ENCODE measurements at regions not wholly inside any gene's neighbourhood (a gene's known extent, or its start where the extent isn't known, plus 50 kb on each side); places are given as distances from the start of the nearest gene placed in this dataset.

- no peak for DNase-seq
These were observed 223.3 kb downstream of the SEC61B start for GRCh38 chr9:99445371-99445891.

DNA sequence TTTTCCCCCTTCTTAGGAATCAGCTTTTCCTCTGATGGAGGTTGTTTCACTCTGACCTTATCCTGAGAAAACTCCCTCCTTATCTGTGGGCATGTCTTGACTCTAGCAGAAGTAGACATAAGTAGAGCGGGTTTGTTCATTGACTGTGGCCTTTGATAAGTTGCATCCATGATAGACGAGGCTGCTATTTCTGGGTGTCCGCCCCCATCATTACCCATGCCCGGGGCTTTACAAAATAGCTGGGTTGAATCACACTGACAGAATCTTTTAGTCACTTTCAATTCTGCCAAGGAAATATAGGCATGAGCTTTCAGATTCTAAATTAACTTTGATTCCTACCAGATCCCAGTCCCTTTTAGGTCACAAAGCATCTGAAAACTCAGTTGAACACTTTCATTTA, 223.8 kb downstream of the SEC61B start:
- DNase-seq, result no peak

DNA sequence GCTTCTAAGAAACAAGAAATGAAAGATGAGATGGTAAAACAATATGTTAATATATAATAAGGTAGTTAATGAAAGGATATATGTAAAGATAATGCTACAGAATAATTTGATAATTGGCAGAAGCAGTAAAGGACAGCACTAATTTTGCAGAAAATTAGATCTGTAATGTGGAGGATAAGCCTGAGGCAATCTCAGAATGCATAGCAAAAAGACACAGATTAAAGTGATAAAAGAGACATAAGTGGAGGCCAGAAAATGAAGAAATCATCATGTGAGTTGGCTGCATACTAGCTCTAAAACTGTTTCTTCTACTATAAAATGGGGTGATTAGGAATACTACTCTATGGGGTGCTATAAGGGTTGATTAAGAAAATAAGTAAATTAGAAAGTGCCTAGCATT, 225.9 kb downstream of the SEC61B start:
- DNase-seq, result no peak

- no peak for DNase-seq
These were observed 227.6 kb downstream of the SEC61B start for GRCh38 chr9:99449726-99450125.

DNA sequence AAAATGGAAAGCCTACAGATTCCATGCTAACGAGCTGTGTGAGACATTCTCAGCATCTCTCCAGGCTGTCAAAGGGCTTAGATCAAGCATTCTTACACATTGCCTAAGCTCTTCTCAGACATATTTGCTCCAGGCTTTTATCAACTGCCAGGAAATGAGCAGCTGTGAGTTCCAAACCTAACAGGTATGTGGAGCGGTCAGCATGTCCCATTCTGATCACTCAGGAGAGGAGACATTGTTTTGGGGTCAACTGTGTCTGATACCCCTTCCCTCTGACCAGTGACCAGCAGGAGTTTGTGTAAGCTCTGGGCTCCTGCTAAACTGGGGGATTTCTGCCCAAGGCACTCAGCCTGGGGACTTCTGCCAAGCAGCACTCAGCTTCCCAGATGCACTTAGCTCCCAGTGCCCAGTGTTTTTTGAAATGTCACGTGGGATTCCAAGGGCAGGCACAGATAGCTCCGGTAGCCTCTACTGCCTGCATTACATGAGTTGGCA, 229.1 kb downstream of the SEC61B start:
- DNase-seq, result no peak

DNA sequence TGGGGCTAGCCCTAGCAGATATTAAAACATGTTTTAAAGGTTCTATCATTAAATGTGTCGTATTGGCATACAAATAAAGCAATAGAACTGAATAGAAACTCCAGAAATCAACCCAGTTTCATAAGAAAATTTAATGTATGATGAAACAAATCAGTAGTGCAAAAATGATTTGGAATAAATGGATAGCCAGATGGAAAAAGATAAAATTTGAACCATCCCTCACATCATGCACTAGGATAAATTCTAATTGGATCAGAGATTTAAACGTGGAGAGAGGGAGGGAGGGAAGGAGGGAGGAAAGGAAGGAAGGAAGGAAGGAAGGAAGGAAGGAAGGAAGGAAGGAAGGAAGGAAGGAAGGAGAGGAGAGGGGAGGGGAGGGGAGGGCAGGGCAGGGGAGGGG, 235.3 kb downstream of the SEC61B start:
- DNase-seq, result no peak

DNA sequence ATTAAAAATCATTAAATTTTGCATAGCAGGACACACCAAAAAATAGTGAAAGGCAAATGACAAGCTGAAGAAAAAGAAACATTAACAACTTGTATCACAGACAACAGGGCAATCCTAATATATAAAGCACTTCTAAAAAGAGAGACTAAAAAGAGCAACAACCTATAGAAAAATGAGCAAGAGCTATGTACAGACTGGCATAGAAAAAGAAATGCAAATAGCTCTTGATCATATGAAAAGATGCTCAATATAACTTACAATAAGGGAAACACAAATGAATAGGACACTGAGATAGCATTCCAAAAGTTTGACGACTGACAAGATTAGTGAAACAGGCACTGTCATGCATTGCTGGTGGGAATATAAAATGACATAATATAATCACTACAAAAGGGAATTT, 235.9 kb downstream of the SEC61B start:
- no peak for DNase-seq

DNA sequence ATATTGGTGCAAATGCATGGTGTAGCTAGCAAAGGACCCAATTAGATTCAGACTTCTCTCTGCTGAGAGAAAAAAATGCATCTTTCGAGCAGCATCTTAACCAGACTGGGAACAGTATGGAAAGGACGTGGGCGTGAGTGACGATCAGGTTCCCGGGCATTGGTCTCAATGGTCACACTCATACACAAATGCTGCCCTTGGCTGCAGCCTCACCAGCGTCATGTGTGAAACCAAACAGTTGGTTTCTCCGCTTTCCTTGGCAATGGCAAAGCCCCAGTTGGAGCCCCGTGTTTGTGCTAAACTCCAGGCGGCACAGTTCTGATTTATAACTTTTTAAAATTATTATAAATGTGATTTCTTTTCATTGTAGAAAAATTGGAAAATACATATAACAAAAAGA, 237.8 kb downstream of the SEC61B start:
- DNase-seq, result no peak

DNA sequence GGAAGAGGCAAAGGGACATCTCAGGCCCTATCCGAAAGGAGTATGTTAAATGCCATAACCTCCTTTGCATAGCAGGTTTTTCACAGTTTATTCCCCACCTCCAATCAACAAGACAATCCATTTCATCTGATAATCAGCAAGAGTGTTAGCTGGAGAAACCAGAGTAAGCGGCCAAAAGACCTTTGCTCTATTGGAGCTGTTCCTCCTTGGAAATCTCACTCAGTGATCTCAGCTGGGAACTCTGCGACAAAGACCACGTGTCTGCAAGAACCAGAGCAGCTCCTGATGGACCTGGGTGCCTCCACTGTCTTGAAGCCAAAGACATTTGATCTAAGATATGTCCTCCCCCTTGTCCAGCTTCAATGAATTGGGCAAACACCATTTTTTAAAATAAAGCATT, 241.0 kb downstream of the SEC61B start:
- DNase-seq, result no peak

DNA sequence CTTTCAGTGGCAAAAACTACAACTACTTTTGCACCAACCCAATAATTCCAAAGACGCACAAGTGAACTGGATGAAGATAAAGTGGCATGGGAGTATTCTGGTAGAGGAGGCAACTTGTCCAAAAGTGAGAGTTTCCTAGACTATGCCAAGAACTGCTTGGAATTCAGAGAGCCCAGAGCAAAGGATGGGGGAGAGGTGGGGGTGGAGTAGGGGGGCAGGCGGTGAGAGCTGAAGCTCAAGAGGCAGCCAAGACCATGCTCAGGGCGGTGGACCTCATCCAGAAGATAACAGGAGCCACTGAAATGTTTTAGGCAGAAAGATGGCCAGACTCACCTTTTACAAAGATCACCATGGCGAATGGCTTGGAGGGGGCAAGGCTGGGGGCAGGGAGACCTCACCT, 242.5 kb downstream of the SEC61B start:
- DNase-seq, result no peak

- DNase-seq, result no peak
These were observed 243.3 kb downstream of the SEC61B start for GRCh38 chr9:99465231-99465907.

- no peak for DNase-seq
These were observed 244.0 kb downstream of the SEC61B start for GRCh38 chr9:99466104-99466503.

- no peak for DNase-seq
These were observed 244.7 kb downstream of the SEC61B start for GRCh38 chr9:99466781-99467180.

DNA sequence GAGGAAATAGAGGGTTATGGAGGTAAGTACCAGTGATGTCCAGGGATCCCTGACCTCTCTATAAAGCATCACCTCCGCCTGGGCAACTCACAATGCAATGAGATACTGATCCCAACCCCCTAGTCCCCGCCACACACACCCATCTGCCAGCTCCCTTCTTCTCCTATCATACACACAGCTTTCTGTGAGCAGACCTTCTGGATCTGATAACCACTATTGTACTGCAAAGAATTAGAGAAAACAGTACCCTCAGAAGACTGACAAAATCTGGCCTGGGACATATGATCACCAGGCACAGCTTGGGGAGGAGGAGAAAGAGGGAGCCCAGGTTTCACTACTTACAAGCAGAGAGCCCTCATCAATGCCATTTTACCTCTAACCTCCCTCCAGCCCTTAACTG, 249.0 kb downstream of the SEC61B start:
- no peak for DNase-seq

GRCh38 chr9:99472240-99472915, 250.3 kb downstream of the SEC61B start:
- DNase-seq, result no peak

DNA sequence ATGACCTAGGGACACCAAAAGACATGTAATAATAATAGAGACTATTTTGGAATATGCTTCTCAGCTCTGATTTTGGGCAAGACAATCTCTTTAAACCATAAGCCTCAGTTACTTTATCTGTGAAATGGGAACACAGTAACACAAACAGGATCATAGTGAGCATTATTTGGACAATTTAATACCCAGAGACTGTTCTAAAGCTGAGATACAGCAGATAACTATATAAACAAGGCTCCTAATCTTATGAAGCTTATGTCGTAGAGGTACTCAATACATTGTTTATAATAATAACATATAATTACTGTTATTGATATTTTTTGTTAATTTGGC, 250.8 kb downstream of the SEC61B start:
- no peak for DNase-seq

- no peak for DNase-seq
These were observed 252.1 kb downstream of the SEC61B start for GRCh38 chr9:99474186-99474585.

DNA sequence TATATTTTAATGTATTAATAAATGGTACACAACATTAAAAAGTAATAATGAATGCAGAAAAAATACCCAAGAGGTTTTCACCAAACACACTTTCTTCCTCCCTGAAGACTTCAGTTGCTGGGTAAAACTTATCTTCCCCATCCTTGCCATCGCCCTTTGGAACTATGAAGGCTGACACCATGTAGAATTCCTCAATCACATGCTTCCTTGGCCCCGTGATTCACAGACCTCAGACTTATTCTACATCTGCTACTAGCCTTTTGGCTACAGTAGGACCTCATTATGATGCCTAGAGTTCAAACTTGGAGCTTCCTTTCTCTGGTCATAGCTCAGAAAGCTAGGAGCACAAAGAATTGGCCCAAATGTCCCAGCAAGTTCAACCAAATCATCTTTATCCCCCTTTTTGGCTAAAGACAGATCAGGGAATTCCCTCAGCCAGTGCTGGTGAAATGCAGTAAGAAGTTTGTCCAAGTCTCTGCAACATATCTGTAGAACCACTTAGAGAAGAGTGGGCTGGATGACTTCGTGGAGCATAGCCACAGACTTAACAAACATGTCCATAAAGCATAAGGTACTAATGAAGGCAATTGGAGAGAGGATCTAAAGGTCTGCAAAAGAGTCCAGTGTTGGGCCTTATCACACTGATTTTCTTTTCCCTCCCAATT, 253.5 kb downstream of the SEC61B start:
- no peak for DNase-seq

- no peak for DNase-seq
These were observed 256.5 kb downstream of the SEC61B start for GRCh38 chr9:99478469-99479027.

DNA sequence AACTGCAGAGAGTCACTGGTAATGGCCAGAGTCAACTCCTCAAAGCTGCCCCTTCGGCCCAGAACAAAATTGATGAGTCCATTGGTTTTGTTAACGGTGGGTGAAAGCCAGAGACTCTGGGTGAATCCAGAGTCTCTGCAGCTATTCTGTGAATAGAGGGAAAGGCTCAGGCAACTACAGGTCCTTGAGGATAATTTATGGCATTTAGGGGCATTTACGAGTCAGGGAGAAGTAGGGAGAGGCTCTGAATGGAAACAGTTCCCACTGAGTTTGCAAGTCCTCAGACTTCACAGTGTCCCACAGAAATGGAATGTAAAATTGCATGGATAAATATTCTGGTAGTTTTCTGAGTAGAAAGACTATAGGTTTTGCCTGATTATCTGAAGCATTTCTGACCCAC, 257.8 kb downstream of the SEC61B start:
- no peak for DNase-seq

- no peak for DNase-seq
These were observed 263.4 kb downstream of the SEC61B start for GRCh38 chr9:99485459-99485858.

DNA sequence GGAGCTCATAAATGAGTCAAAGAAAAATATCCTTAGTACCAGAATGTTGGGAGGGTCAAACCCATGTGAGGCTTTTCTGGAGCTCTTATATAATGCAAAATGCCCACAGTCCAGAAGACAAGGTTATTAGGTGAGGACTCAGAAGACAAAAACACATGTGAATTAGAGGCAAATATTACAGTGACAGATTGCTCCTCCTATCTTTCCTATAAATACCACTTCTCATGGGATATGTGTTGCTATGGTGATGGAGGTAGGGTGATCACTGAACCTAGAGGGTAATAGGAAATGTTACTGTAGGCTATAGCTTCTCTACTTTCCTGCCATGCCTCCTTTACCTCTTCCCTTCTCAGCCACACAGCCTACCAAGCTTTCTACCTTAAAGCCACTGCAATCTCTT, 264.6 kb downstream of the SEC61B start:
- no peak for DNase-seq

DNA sequence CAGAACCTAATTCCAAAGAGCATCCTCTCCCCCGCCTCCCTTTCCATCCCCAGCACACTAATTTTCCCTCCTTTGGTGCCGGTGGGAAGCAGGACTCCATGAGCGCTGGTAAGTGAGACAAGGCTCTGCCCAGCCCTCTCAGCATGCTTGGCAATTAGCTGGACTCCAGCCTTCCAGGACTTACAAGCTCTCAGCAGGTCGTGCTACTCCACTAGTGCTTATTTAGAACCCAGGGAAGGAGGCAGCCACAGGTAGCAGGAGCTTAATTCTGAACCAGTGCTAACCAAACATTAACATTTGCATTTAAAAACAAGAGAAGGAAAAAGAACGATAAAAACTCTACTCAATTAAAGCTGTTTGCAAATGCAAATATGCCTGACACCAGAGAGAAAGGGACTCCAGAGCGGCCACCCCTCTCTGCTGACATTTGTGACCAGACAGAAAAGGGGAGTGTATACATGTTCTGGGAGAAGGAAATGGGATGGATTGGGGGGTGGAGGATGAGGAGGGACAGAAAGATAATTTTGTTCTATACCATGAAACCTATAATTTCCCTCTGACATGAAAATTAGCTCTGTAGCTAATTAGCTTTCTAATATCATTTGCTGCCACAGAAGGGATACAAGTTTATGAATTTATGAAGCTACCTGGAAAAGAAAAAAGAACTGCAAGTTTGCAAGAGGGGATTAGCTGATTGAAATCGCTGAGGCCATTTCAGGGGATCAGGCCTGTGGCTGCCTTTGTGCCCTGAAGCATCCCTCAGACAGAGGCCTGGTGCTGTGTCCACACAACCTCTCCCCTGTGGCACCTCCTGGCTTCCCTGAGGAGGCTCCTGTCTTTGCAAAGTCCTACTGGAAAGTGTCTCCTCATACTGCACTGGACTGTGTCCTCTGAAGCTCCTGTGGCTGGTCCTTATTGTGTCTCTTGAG, 266.3 kb downstream of the SEC61B start:
- no peak for DNase-seq
